GM06990 (cell line): ENCODE measurements at regions not wholly inside any gene's neighbourhood (a gene's known extent, or its start where the extent isn't known, plus 50 kb on each side); places are given as distances from the start of the nearest gene placed in this dataset.

Experiments used
- DNase-seq: peaks from one replicate; pipeline ENCODE4 v3.0.0-alpha.2; 2011; ENCODE audit not compliant: insufficient read length; ENCODE audit errors: extremely low read depth
- H3K27me3 ChIP-seq: replicated peaks from 2 replicates; pipeline ENCODE4 v1.6.0; 2011; ENCODE audit warnings: low read length; ENCODE audit not compliant: control insufficient read depth, insufficient read depth
- H3K36me3 ChIP-seq: 2 replicates; pipeline ENCODE4 v1.5.1; 2011; ENCODE audit warnings: low read length; ENCODE audit not compliant: control insufficient read depth, insufficient read depth
- H3K4me3 ChIP-seq: replicated peaks from 2 replicates; pipeline ENCODE4 v1.5.1; 2011; ENCODE audit warnings: low read depth, mild to moderate bottlenecking, control low read depth, low read length
- TF ChIP-seq, protein P1 (sequence below): IDR thresholded peaks from 2 replicates; pipeline ENCODE4 v1.5.1; 2011; ENCODE audit warnings: low read length, control low read depth, mild to moderate bottlenecking, inconsistent platforms; ENCODE audit not compliant: insufficient read depth, poor library complexity, severe bottlenecking

DNA sequence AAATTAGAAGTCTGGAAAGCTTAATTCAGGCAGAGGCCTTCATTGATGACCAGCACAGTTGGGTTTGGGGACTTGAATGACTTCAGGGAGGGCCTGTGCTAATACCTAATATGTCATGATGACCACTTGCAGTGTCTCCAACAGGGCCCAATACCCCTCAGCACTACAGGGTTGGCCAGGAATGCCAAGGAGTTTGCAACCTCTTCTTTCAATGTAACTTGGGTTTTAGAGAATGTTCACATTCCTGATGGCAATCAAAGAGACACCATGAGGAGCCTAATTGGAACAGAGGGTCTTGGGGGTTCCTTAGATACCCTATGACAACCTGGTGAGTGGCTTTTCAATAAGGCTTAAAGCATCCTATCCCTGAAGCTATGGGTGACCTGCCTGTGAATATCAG, 52.4 kb upstream of the ST8SIA3 start:
- no peaks in the 10 kb centered on the region; the same call in 1 of the 2 replicates for H3K27me3 ChIP-seq
- H3K36me3 ChIP-seq = no peaks in the 10 kb centered on the region
- H3K4me3 ChIP-seq = no peak overlapping the region
- no peak for DNase-seq
- TF ChIP-seq, protein P1, sequence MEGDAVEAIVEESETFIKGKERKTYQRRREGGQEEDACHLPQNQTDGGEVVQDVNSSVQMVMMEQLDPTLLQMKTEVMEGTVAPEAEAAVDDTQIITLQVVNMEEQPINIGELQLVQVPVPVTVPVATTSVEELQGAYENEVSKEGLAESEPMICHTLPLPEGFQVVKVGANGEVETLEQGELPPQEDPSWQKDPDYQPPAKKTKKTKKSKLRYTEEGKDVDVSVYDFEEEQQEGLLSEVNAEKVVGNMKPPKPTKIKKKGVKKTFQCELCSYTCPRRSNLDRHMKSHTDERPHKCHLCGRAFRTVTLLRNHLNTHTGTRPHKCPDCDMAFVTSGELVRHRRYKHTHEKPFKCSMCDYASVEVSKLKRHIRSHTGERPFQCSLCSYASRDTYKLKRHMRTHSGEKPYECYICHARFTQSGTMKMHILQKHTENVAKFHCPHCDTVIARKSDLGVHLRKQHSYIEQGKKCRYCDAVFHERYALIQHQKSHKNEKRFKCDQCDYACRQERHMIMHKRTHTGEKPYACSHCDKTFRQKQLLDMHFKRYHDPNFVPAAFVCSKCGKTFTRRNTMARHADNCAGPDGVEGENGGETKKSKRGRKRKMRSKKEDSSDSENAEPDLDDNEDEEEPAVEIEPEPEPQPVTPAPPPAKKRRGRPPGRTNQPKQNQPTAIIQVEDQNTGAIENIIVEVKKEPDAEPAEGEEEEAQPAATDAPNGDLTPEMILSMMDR = no peak

DNA sequence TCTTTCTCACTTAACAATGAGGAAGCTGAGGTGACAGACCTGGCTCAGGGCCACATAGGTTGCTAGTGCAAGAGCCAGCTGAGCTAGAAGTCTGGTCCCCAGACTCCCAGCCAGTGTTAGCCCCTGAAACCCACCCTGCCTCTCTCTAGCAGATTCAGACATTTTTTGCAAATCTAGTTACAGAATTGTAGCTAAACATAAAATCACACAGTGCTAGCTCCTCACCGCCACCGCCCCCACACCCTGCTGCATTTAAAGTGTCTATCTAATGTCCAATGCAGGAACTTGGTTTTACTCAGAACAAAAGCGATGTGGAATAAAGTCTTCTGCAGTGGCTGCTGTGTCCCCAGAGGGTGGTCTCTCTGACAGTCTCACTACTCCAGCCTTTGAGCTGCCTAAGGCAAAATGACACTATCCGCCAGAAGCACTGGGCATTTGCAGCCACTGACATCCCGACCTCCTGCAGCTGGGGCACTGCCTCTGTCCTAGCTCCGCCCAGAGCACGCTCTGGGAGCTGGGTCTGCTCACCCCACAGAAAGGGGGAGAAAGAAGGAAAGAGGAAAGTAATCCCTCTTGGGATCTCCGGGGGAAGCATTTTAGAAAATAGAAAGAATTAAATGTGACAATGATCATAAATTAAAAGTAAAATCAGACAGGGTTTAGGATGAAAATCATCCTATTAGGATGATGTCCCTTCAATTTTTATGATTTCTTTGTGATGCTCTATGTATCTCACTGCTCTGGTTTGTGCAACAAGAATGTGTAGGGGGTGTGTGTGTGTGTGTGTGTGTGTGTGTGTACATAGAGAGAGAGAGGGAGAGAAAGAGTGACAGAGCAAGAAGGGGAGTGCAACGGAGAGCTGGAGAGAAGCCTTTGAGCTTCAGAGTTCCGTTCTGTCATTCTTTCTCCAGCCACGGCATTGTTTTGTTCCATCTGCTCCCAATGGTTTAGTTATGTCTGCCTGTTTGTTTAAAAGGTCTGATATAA, 50.5 kb upstream of the ST8SIA3 start:
- TF ChIP-seq, protein P1 = no peak
- Histone ChIP-seq H3K27me3 (no peaks in the 10 kb centered on the region; the same call in 1 of the 2 replicates), H3K4me3 (no peak overlapping the region), H3K36me3 (no peaks in the 10 kb centered on the region)
- no peak for DNase-seq
